ENCODE measurements at regions not wholly inside any gene's neighbourhood (a gene's known extent, or its start where the extent isn't known, plus 50 kb on each side); places are given as distances from the start of the nearest gene placed in this dataset.
"Not testable (repeated sequence)": the region's sequence is repeated elsewhere in the genome, so short reads cannot be mapped to it uniquely, and the experiment has no call there.

- peak; percentile 34; the same call in 1 of the 2 replicates for TF ChIP-seq CTCF (conservative IDR thresholded peaks at IDR 0.05; ENCODE audit: low read depth, low read length)
- not testable (repeated sequence) for TF ChIP-seq EZH2 (IDR thresholded peaks at IDR 0.05; ENCODE audit: borderline replicate concordance, low read depth, low read length, poor library complexity, severe bottlenecking)
Observed at GRCh38 chr17:62226610-62227240, 153.6 kb upstream of the EFCAB3 start.
